AG04450 (cell line): ENCODE measurements at regions not wholly inside any gene's neighbourhood (a gene's known extent, or its start where the extent isn't known, plus 50 kb on each side); places are given as distances from the start of the nearest gene placed in this dataset.

Source experiments
- CTCF ChIA-PET: fragments of 300-600, 350-600 bp; formaldehyde crosslinking; extraction: SDS; loops from one replicate; lab custom pipeline; 2022; ENCODE audit warnings: antibody characterized with exemption, inconsistent platforms; lab: Charles Lee
- POLR2A ChIA-PET: fragments of 350-600 bp; formaldehyde crosslinking; extraction: SDS; loops from one replicate; lab custom pipeline; 2021; ENCODE audit warnings: antibody characterized with exemption, inconsistent platforms; lab: Yijun Ruan, JAX
- DNase-seq: peaks from one replicate; pipeline ENCODE4 v3.0.0-alpha.2; 2011; ENCODE audit warnings: low read depth, low spot score
- H3K27ac ChIP-seq: one replicate; pipeline ENCODE4 v1.5.1; 2012; ENCODE audit warnings: low read depth, low read length, control low read depth
- H3K27me3 ChIP-seq: one replicate; pipeline ENCODE4 v1.6.0; 2012; ENCODE audit warnings: low read length; ENCODE audit not compliant: control insufficient read depth, insufficient read depth
- H3K4me3 ChIP-seq: 2 replicates; pipeline ENCODE4 v1.5.1; 2011; ENCODE audit warnings: mild to moderate bottlenecking, low read depth, low read length, control low read depth
- H3K9me3 ChIP-seq: 2 replicates; pipeline ENCODE4 v1.5.1; 2012; ENCODE audit warnings: low read length; ENCODE audit not compliant: control insufficient read depth, insufficient read depth
- TF ChIP-seq, protein P1 (sequence below): IDR thresholded peaks from 2 replicates; pipeline ENCODE4 v1.5.1; 2011; ENCODE audit warnings: low read depth, low read length, control low read depth, inconsistent platforms

DNA sequence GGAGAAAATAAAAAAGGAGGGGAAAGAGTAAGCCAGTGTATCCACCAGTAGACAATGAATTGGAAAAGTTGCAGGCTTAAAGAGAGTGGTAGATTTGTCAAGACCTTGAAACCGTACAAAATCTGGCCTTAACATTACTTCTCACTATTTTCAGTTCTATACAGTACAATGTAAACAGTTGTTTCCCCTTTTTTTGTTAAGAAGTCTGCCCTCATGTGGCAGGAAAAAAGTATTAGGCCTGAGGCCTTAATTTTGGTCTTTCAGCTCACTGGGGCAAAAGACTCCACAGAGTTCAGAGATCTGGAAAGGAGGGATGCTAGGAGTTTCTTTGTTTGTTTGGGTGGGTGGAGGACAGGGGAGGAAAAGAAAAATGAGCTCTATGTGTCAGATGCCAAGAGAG, 92.8 kb upstream of the CCDC160 start:
- Histone ChIP-seq H3K4me3 (no peak overlapping the region), H3K27me3 (no peaks in the 10 kb centered on the region), H3K9me3 (no peaks in the 10 kb centered on the region), H3K27ac (no peak overlapping the region)
- POLR2A ChIA-PET, result no interaction called here
- TF ChIP-seq, protein P1, sequence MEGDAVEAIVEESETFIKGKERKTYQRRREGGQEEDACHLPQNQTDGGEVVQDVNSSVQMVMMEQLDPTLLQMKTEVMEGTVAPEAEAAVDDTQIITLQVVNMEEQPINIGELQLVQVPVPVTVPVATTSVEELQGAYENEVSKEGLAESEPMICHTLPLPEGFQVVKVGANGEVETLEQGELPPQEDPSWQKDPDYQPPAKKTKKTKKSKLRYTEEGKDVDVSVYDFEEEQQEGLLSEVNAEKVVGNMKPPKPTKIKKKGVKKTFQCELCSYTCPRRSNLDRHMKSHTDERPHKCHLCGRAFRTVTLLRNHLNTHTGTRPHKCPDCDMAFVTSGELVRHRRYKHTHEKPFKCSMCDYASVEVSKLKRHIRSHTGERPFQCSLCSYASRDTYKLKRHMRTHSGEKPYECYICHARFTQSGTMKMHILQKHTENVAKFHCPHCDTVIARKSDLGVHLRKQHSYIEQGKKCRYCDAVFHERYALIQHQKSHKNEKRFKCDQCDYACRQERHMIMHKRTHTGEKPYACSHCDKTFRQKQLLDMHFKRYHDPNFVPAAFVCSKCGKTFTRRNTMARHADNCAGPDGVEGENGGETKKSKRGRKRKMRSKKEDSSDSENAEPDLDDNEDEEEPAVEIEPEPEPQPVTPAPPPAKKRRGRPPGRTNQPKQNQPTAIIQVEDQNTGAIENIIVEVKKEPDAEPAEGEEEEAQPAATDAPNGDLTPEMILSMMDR, result peak; percentile 42; the same call in 1 of the 2 replicates
- CTCF ChIA-PET, result interaction anchor here (0.6 to 2.1 kb wide), 10 partner anchors 8 to 352 kb away, joined by 3 to 8 read pairs (median 4); no protein-coding TSS in a partner anchor
- DNase-seq, result no peak

DNA sequence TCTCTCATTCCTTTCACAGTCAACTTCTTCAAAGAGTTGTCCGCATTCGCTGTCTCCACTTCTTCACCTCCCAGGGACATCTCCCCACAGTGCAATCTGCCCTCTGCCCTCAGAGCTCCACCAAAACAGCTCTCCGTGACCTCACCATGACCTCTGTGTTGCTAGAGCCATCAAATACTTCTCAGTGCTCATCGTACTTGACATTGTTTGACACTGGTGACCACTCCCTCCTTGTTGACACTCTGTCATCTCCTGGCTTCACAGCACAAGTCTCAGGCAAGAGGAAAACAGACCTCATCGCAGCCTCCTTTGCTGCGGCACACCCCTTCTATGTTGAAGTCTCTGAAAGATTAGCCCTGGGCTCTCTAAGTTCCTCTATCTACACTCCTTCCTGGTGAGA, 90.5 kb upstream of the CCDC160 start:
- CTCF ChIA-PET, result no interaction called here

DNA sequence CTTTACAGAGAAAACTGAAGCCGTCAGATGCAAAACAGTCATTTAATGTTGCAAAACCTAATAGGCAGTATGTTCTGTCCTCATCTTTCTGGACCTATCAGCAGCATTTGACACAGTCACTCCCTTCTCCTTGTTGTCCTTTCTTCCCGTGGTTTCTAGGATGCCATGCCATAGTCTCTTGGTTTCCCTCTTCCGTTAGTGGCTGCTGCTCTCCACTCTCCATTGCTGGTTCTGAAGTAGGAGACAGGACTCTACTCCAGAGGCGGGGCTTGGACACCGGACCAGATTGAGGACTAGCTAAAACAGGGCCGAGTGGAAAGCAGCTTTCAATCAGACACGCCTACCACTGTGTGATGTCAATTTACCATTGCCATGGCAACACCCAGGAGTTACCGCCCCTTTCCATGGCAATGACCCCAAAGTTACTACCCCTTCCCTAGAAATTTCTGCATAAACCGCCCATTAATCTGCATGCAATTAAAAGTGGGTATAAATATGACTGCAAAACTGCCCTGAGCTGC, 88.8 kb upstream of the CCDC160 start:
- CTCF ChIA-PET, result no interaction called here
- Histone ChIP-seq H3K9me3 (no peaks in the 10 kb centered on the region), H3K4me3 (no peak overlapping the region), H3K27me3 (no peaks in the 10 kb centered on the region), H3K27ac (no peak overlapping the region)
- no peak for DNase-seq
- TF ChIP-seq, protein P1, result no peak
- POLR2A ChIA-PET, result no interaction called here

More for the DNA sequence above, 90.5 kb upstream of the CCDC160 start:
- Histone ChIP-seq H3K27ac (no peak overlapping the region), H3K27me3 (no peaks in the 10 kb centered on the region), H3K9me3 (no peaks in the 10 kb centered on the region), H3K4me3 (no peak overlapping the region)
- no peak for DNase-seq
- POLR2A ChIA-PET, result no interaction called here
- TF ChIP-seq, protein P1, result no peak

DNA sequence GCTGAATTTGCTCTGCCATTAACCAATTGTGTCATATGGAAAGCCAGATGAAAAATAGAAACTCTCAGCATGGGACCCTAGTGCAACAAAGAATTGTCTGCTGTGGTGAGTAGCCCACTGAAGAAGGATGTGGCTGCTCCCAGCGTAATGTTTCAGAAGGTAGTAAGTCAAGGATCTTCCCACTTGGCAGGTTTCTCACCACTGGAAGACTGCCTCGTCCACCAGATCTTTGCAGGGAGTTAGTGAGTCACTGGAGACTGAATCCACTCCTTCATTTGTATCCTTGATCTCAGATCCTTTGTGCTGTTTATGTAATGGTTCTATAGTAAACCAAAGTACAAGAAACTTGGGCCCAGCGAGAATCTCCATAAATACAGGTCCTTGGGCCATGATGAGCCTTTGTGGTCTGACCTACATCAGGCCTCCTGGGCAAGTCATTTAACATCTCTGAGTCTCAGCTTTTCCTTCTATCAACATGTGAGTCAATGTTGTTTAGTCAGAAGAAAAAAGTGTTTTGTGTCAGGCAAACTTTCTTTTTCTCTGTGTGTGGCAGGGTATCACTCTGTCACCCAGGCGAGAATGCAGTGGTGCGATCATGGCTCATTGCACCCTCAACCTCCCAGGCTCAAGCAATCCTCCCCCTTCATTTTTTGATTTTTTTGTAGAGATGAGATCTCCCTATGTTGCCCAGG, 78.0 kb upstream of the CCDC160 start:
- ChIA-PET CTCF (no interaction called here), POLR2A (no interaction called here)
- Histone ChIP-seq H3K27ac (no peak overlapping the region), H3K27me3 (no peaks in the 10 kb centered on the region), H3K4me3 (no peak overlapping the region), H3K9me3 (no peaks in the 10 kb centered on the region)
- TF ChIP-seq, protein P1, result no peak
- no peak for DNase-seq

DNA sequence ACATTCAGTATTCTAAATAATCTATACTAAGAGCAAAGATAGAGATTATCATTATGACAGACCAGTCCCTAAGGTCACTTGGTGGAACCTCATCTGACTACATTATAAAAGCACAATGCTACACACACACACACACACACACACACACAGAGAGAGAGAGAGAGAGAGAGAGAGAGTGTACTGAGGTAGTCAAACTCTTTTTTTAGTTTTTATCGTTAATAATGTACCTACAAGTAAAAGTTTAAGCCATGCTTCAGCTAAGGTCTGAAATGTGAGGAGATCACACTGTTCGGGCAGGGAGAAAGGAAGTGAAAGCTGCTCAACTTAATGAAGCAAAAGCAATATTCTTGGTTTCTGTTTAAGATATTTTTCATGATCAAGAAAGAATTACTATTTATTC, 75.8 kb upstream of the CCDC160 start:
- TF ChIP-seq, protein P1, result no peak
- Histone ChIP-seq H3K9me3 (no peaks in the 10 kb centered on the region), H3K4me3 (no peak overlapping the region), H3K27me3 (no peaks in the 10 kb centered on the region), H3K27ac (no peak overlapping the region)
- ChIA-PET CTCF (interaction anchor here (1.4 kb wide), 1 partner anchor 16 kb away, joined by 5 read pairs; no protein-coding TSS in a partner anchor), POLR2A (no interaction called here)
- no peak for DNase-seq
